Muscle of leg (tissue), 3 donors: ENCODE measurements at regions not wholly inside any gene's neighbourhood (a gene's known extent, or its start where the extent isn't known, plus 50 kb on each side); places are given as distances from the start of the nearest gene placed in this dataset.
"Not testable (repeated sequence)": the region's sequence is repeated elsewhere in the genome, so short reads cannot be mapped to it uniquely, and the experiment has no call there.

ENCODE experiments used
- DNase-seq: peaks from one replicate; pipeline ENCODE4 v3.0.0; 2013
- H3K27ac ChIP-seq: one replicate; pipeline ENCODE4 v1.5.1; 2013; ENCODE audit warnings: mild to moderate bottlenecking, low read length, control low read depth
- H3K27me3 ChIP-seq: one replicate; pipeline ENCODE4 v1.6.1; 2013; ENCODE audit warnings: low read length; ENCODE audit not compliant: control insufficient read depth, insufficient read depth
- H3K36me3 ChIP-seq: one replicate; pipeline ENCODE4 v1.6.1; 2013; ENCODE audit warnings: low read length; ENCODE audit not compliant: control insufficient read depth, insufficient read depth
- H3K4me1 ChIP-seq: one replicate; pipeline ENCODE4 v1.6.1; 2013; ENCODE audit warnings: low read length; ENCODE audit not compliant: control insufficient read depth, insufficient read depth
- H3K4me3 ChIP-seq: one replicate; pipeline ENCODE4 v1.5.1; 2013; ENCODE audit warnings: low read length, control low read depth
- H3K9me3 ChIP-seq: replicated peaks from 2 replicates; pipeline ENCODE4 v1.6.1; 2013; ENCODE audit warnings: low read depth, low read length; ENCODE audit not compliant: control insufficient read depth
- WGBS: methylation state at CpG from one replicate; pipeline ENCODE4 v1.1.5; 2013; ENCODE audit warnings: missing lambda C conversion rate; ENCODE audit not compliant: insufficient coverage; 5-methylcytosine and 5-hydroxymethylcytosine counted together

GRCh38 chr17:62322313-62322712 lies 58.0 kb upstream of the EFCAB3 start:
- no peak for DNase-seq
- Histone ChIP-seq H3K9me3 (no peaks in the 10 kb centered on the region), H3K27me3 (no peaks in the 10 kb centered on the region), H3K4me3 (no peak overlapping the region), H3K36me3 (no peaks in the 10 kb centered on the region), H3K4me1 (no peaks in the 10 kb centered on the region), H3K27ac (no peak overlapping the region)
- 88% methylated on average over 7 of the region's 7 CpGs for WGBS

DNA sequence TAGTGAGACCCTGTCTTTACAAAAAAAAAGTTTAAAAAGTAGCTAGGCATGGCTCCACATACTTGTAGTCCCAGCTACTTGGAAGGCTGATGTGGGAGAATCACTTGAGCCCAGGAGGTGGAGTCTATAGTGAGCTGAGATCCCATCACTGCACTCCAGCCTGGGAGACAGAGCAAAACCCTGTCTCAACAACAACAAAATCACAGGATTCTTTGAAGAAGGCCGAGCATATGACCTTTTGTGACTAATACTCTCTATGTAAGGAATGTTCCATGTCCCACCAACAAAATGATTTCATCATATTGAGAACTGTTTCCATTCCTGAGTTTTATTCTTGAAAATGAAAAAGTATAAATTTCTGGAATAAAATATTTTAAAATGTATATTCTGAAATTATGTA lies 58.9 kb upstream of the EFCAB3 start:
- H3K36me3 ChIP-seq: no peaks in the 10 kb centered on the region
- no peaks in the 10 kb centered on the region for H3K9me3 ChIP-seq
- H3K4me1 ChIP-seq: no peaks in the 10 kb centered on the region
- no CpG with 5 or more reads among the region's 1 CpG for WGBS
- H3K4me3 ChIP-seq: no peak overlapping the region
- H3K27me3 ChIP-seq: no peaks in the 10 kb centered on the region
- no peak for DNase-seq
- no peak overlapping the region for H3K27ac ChIP-seq

GRCh38 chr17:62319846-62320245 lies 60.5 kb upstream of the EFCAB3 start:
- no peaks in the 10 kb centered on the region for H3K4me1 ChIP-seq
- H3K27me3 ChIP-seq: no peaks in the 10 kb centered on the region
- H3K9me3 ChIP-seq: no peaks in the 10 kb centered on the region
- H3K36me3 ChIP-seq: no peaks in the 10 kb centered on the region
- peak; percentile 1 for DNase-seq
- H3K27ac ChIP-seq: no peak overlapping the region
- no CpG with 5 or more reads among the region's 1 CpG for WGBS
- no peak overlapping the region for H3K4me3 ChIP-seq

DNA sequence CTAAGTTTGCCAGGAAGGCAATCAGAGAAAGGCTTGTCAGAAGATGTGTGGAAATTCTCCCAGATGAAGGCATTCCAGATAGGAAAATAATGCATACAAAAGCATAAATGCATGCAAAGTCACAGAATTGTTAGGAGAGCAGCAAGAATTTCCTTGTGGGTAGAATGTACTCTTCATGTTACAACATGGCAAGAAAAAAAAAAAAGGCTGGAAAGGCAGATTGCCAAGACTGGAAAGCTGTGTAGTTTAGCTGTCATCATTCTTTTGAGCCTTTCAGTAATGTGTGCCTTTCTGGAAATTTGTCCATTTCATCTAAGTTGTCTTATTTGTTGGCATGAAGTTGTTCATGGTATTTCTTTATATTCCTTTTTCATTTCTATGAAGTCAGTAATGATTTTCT lies 71.0 kb upstream of the EFCAB3 start:
- Histone ChIP-seq H3K36me3 (no peaks in the 10 kb centered on the region), H3K4me3 (no peak overlapping the region), H3K27me3 (no peaks in the 10 kb centered on the region), H3K27ac (no peak overlapping the region), H3K9me3 (no peaks in the 10 kb centered on the region), H3K4me1 (no peaks in the 10 kb centered on the region)
- DNase-seq: no peak

GRCh38 chr17:62307196-62307595 lies 73.2 kb upstream of the EFCAB3 start:
- Histone ChIP-seq H3K4me1 (no peaks in the 10 kb centered on the region), H3K36me3 (no peaks in the 10 kb centered on the region), H3K27me3 (no peaks in the 10 kb centered on the region), H3K4me3 (no peak overlapping the region), H3K27ac (no peak overlapping the region), H3K9me3 (no peaks in the 10 kb centered on the region)
- no peak for DNase-seq
- WGBS: no CpG with 5 or more reads among the region's 2 CpGs

- no peak overlapping the region for H3K27ac ChIP-seq
- no peaks in the 10 kb centered on the region for H3K36me3 ChIP-seq
- peaks cover 2% of the 10 kb centered on the region for H3K27me3 ChIP-seq
- no peak for DNase-seq
- H3K4me1 ChIP-seq: no peaks in the 10 kb centered on the region
- no peaks in the 10 kb centered on the region for H3K9me3 ChIP-seq
- no peak overlapping the region for H3K4me3 ChIP-seq
These were observed 76.9 kb upstream of the EFCAB3 start for GRCh38 chr17:62303476-62303875.

DNA sequence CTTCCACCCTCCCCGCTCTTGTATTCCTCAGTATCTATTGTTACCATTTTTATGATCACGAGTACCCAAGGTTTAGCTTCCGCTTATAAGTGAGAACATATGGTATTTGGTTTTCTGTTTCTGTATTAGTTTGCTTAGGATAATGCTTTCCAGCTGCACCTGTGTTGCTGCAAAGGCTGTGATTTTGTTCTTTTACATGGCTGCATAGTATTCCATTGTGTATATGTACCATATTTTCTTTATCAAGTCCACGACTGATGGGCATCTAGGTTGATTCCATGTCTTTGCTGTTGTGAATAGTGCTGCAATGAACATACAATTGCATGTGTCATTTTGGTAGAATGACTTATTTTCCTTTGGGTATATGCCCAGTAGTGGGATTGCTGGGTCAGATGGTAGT lies 79.7 kb upstream of the EFCAB3 start:
- no CpG with 5 or more reads among the region's 4 CpGs for WGBS
- Histone ChIP-seq H3K36me3 (no peaks in the 10 kb centered on the region), H3K9me3 (no peaks in the 10 kb centered on the region), H3K4me3 (no peak overlapping the region), H3K4me1 (no peaks in the 10 kb centered on the region), H3K27me3 (peaks cover 2% of the 10 kb centered on the region), H3K27ac (no peak overlapping the region)
- DNase-seq: no peak

DNA sequence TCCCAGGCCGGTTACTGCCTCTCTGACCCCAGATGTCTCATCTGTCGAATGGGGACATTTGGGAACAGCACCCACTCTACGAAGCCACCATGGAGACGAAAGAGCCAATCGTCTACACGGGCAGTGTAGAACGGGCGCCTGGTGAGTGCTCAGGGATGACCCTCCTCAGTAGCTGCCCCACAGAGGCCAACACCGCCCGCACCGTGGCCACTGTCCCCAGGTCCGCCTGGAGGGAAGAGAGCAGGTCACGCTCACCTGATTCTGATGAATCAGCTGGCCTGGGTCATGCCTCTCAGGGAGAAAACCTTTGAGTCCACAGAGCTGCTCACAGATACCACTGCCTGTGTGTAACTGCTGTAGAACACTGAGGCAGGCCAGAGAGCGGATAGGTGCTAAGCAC lies 105.1 kb upstream of the EFCAB3 start:
- not testable (repeated sequence) for H3K27ac ChIP-seq, H3K4me1 ChIP-seq, H3K36me3 ChIP-seq, H3K4me3 ChIP-seq, H3K27me3 ChIP-seq, DNase-seq, H3K9me3 ChIP-seq
- 90% methylated on average over 4 of the region's 14 CpGs for WGBS

DNA sequence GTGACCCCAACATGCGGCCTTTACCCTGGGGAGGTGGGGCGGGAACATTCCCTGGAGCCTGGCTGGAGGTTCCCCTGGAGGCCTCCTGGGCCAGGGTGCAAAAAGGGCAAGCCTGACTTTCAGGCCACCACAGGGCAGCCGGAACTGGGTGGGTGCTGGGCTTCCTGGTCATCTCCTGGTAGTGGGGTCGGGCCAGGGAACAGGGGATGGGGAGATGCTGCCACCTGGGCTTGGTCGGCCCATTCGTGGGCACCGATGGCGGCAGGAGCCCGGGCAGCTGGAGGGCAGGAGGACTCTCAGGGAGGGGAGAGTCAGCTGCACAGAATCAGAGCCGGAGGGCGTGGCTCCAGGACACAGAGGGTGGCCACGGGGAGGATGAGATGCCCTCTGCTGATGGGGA lies 112.0 kb upstream of the EFCAB3 start:
- not testable (repeated sequence) for H3K4me1 ChIP-seq, H3K36me3 ChIP-seq, H3K27ac ChIP-seq, H3K4me3 ChIP-seq, H3K9me3 ChIP-seq, DNase-seq, H3K27me3 ChIP-seq
- WGBS: no CpG with 5 or more reads among the region's 12 CpGs

GRCh38 chr17:62264974-62265373 lies 115.4 kb upstream of the EFCAB3 start:
- H3K36me3 ChIP-seq, H3K4me1 ChIP-seq, H3K4me3 ChIP-seq, DNase-seq, H3K27me3 ChIP-seq, H3K27ac ChIP-seq, H3K9me3 ChIP-seq: not testable (repeated sequence)
- WGBS: no CpG with 5 or more reads among the region's 15 CpGs

- not testable (repeated sequence) for H3K9me3 ChIP-seq
These were observed 124.6 kb upstream of the EFCAB3 start for GRCh38 chr17:62255791-62256190.

More at GRCh38 chr17:62255791-62256190, 124.6 kb upstream of the EFCAB3 start:
- not testable (repeated sequence) for H3K4me3 ChIP-seq, H3K4me1 ChIP-seq, H3K27me3 ChIP-seq, H3K36me3 ChIP-seq, H3K27ac ChIP-seq, DNase-seq
- no CpG with 5 or more reads among the region's 6 CpGs for WGBS
